ENCODE measurements at regions not wholly inside any gene's neighbourhood (a gene's known extent, or its start where the extent isn't known, plus 50 kb on each side); places are given as distances from the start of the nearest gene placed in this dataset.

GRCh38 chr14:86296173-86296572 lies 766.2 kb downstream of the FLRT2 start:
- TF ChIP-seq CTCF (IDR thresholded peaks at IDR 0.05; ENCODE audit: poor library complexity): no peak
- TF ChIP-seq EZH2 (IDR thresholded peaks at IDR 0.05; ENCODE audit: borderline replicate concordance): no peak
- TF ChIP-seq EZH2phosphoT487 (IDR thresholded peaks at IDR 0.05; ENCODE audit: low read depth, severe bottlenecking, unreplicated experiment): no peak

Data from hepatocyte (in vitro differentiated cells).